Caco-2 (cell line): ENCODE measurements at regions not wholly inside any gene's neighbourhood (a gene's known extent, or its start where the extent isn't known, plus 50 kb on each side); places are given as distances from the start of the nearest gene placed in this dataset.

ENCODE experiments used
- BruUV-seq: library from RNA; stranded (reverse); fragments of 400-500 nt; replicated peaks from 2 replicates; lab custom pipeline; 2021; lab: Mats Ljungman, UMichigan
- CTCF ChIA-PET: fragments of 300-600 bp; sonication (Branson Sonifier 250); formaldehyde crosslinking; loops from one replicate; lab custom pipeline; 2022; ENCODE audit warnings: antibody characterized with exemption; lab: Charles Lee
- POLR2A ChIA-PET: fragments of 300-600 bp; sonication (Branson Sonifier 250); formaldehyde crosslinking; loops from one replicate; lab custom pipeline; 2022; ENCODE audit warnings: antibody characterized with exemption; lab: Charles Lee
- DNase-seq, 2 experiments: peaks; one replicate each; pipeline versions ENCODE4 v3.0.0 to v3.0.0-alpha.2; 2020 to 2022
- H3K27me3 ChIP-seq: replicated peaks from 2 replicates; pipeline ENCODE4 v1.6.0; 2011; ENCODE audit warnings: low read length; ENCODE audit not compliant: control insufficient read depth, insufficient read depth
- H3K36me3 ChIP-seq: 2 replicates; pipeline ENCODE4 v1.5.1; 2011; ENCODE audit warnings: low read length; ENCODE audit not compliant: control insufficient read depth, insufficient read depth
- H3K4me1 ChIP-seq: fragments of 250-450 bp; sonication (Bioruptor Pico); 2 replicates; pipeline ENCODE4 v1.5.1; 2020; ENCODE audit warnings: mild to moderate bottlenecking
- H3K4me3 ChIP-seq: 2 replicates; pipeline ENCODE4 v1.5.1; 2011; ENCODE audit warnings: low read depth, mild to moderate bottlenecking, control low read depth, low read length
- H3K9me3 ChIP-seq: fragments of 250-450 bp; sonication (Bioruptor Pico); 2 replicates; pipeline ENCODE4 v1.5.1; 2020; ENCODE audit warnings: mild to moderate bottlenecking, moderate library complexity
- H3K27ac Mint-ChIP-seq: one replicate; pipeline ENCODE4 v1.8.0; 2022; ENCODE audit warnings: mixed read lengths; ENCODE audit not compliant: unreplicated experiment
- H3K27me3 Mint-ChIP-seq: one replicate; pipeline ENCODE4 v1.8.0; 2022; ENCODE audit warnings: mixed read lengths; ENCODE audit not compliant: insufficient read depth, unreplicated experiment
- H3K36me3 Mint-ChIP-seq: one replicate; pipeline ENCODE4 v1.8.0; 2022; ENCODE audit warnings: mild to moderate bottlenecking, mixed read lengths; ENCODE audit not compliant: insufficient read depth, unreplicated experiment
- H3K4me1 Mint-ChIP-seq: one replicate; pipeline ENCODE4 v1.8.0; 2022; ENCODE audit warnings: low read depth, mixed read lengths; ENCODE audit not compliant: unreplicated experiment
- H3K4me3 Mint-ChIP-seq: one replicate; pipeline ENCODE4 v1.8.0; 2022; ENCODE audit warnings: mild to moderate bottlenecking, moderate library complexity, mixed read lengths; ENCODE audit not compliant: unreplicated experiment
- H3K9me3 Mint-ChIP-seq: one replicate; pipeline ENCODE4 v1.8.0; 2022; ENCODE audit warnings: mixed read lengths; ENCODE audit not compliant: unreplicated experiment
- CTCF ChIP-seq, 2 experiments: fragments of 200-600 bp in 1 of 2; IDR thresholded peaks; 1 replicate in 1 of 2; 2 replicates in 1 of 2; pipeline versions ENCODE4 v1.5.1 to v1.8.0; 2011 to 2022; ENCODE audit warnings: antibody characterized with exemption in 1 of 2, control low read depth in 1 of 2, inconsistent platforms in 1 of 2, low read depth in 1 of 2, low read length in 1 of 2, mild to moderate bottlenecking in 1 of 2, moderate library complexity in 1 of 2; ENCODE audit not compliant: insufficient read depth in 1 of 2, severe bottlenecking in 1 of 2, unreplicated experiment in 1 of 2
- intact Hi-C: fragments of 100-400 bp; cut with micrococcal nuclease; formaldehyde crosslinking; loops from one replicate; pipeline ENCODE4 v1.10.0; 2022; ENCODE audit not compliant: unreplicated experiment

DNA sequence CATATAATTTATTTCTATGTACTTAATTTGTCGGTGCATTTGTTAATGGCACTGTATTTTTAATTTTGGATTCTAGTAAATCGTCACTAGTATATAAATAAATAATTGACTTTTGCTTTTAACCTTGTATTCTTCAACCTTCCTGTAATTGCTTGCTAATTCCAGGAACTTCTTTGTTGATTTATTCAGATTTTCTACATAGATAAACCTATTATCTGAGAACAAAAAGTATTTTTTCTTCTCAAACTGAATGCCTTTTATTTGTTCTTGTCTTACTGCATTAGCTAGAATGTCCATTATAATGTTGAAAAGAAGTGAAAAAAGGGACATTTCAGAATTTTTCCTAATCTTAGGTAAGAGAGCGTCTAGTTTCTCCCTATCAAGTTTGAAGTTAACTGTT, 839.1 kb downstream of the SH3BGRL start:
- H3K27me3 ChIP-seq, result no peaks in the 10 kb centered on the region
- intact Hi-C loops, result no loop called here
- H3K36me3 Mint-ChIP-seq, result no peaks in the 10 kb centered on the region
- H3K4me3 Mint-ChIP-seq, result no peak overlapping the region
- H3K27ac Mint-ChIP-seq, result no peak overlapping the region
- H3K9me3 ChIP-seq, result no peaks in the 10 kb centered on the region
- CTCF ChIA-PET, result no interaction called here
- no peaks in the 10 kb centered on the region for H3K4me1 Mint-ChIP-seq
- no peaks in the 10 kb centered on the region for H3K4me1 ChIP-seq
- no peak overlapping the region for H3K4me3 ChIP-seq
- H3K36me3 ChIP-seq, result no peaks in the 10 kb centered on the region
- POLR2A ChIA-PET, result no interaction called here
- no peaks in the 10 kb centered on the region for H3K9me3 Mint-ChIP-seq
- no peak for TF ChIP-seq CTCF (IDR thresholded peaks at IDR 0.05; ENCODE audit: insufficient read depth in 1 of 2, low read depth in 1 of 2, low read length in 1 of 2, severe bottlenecking in 1 of 2, unreplicated experiment in 1 of 2)
- BruUV-seq, result no TSS peak
- H3K27me3 Mint-ChIP-seq, result no peaks in the 10 kb centered on the region
- no peak for DNase-seq

- Mint-ChIP-seq H3K36me3 (no peaks in the 10 kb centered on the region), H3K9me3 (no peaks in the 10 kb centered on the region), H3K27ac (no peak overlapping the region), H3K27me3 (no peaks in the 10 kb centered on the region), H3K4me3 (no peak overlapping the region), H3K4me1 (no peaks in the 10 kb centered on the region)
- TF ChIP-seq CTCF (IDR thresholded peaks at IDR 0.05; ENCODE audit: insufficient read depth in 1 of 2, low read depth in 1 of 2, low read length in 1 of 2, severe bottlenecking in 1 of 2, unreplicated experiment in 1 of 2), result no peak
- H3K4me1 ChIP-seq, result no peaks in the 10 kb centered on the region
- no peak for DNase-seq
- no peak overlapping the region for H3K4me3 ChIP-seq
- BruUV-seq, result no TSS peak
- CTCF ChIA-PET, result no interaction called here
- intact Hi-C loops, result no loop called here
- no peaks in the 10 kb centered on the region for H3K27me3 ChIP-seq
- no peaks in the 10 kb centered on the region for H3K36me3 ChIP-seq
- no peaks in the 10 kb centered on the region for H3K9me3 ChIP-seq
- POLR2A ChIA-PET, result no interaction called here
These were observed 856.8 kb downstream of the SH3BGRL start for GRCh38 chrX:82058728-82059127.

GRCh38 chrX:82070948-82071347, 869.0 kb downstream of the SH3BGRL start:
- TF ChIP-seq CTCF (IDR thresholded peaks at IDR 0.05; ENCODE audit: insufficient read depth in 1 of 2, low read depth in 1 of 2, low read length in 1 of 2, severe bottlenecking in 1 of 2, unreplicated experiment in 1 of 2), result no peak
- no peak for DNase-seq
- no TSS peak for BruUV-seq
- ChIA-PET CTCF (no interaction called here), POLR2A (no interaction called here)
- intact Hi-C loops, result no loop called here
- H3K9me3 ChIP-seq, result no peaks in the 10 kb centered on the region
- Mint-ChIP-seq H3K9me3 (no peaks in the 10 kb centered on the region), H3K36me3 (no peaks in the 10 kb centered on the region), H3K4me3 (no peak overlapping the region), H3K27ac (no peak overlapping the region), H3K27me3 (peaks cover 4% of the 10 kb centered on the region), H3K4me1 (no peaks in the 10 kb centered on the region)
- H3K36me3 ChIP-seq, result no peaks in the 10 kb centered on the region
- no peaks in the 10 kb centered on the region for H3K27me3 ChIP-seq
- no peaks in the 10 kb centered on the region for H3K4me1 ChIP-seq
- no peak overlapping the region for H3K4me3 ChIP-seq
